GM18498 (cell line): ENCODE measurements at regions not wholly inside any gene's neighbourhood (a gene's known extent, or its start where the extent isn't known, plus 50 kb on each side); places are given as distances from the start of the nearest gene placed in this dataset.
"Not testable (repeated sequence)": the region's sequence is repeated elsewhere in the genome, so short reads cannot be mapped to it uniquely, and the experiment has no call there.

Experiments
- ATAC-seq: cut with Tn5 transposase; IDR thresholded peaks from one replicate; pipeline ENCODE4 v1.9.1; 2021; ENCODE audit warnings: mild to moderate bottlenecking, moderate library complexity; ENCODE audit not compliant: unreplicated experiment

GRCh38 chr5:104061707-104062106, 499.1 kb upstream of the NUDT12 start:
- no peak for ATAC-seq

DNA sequence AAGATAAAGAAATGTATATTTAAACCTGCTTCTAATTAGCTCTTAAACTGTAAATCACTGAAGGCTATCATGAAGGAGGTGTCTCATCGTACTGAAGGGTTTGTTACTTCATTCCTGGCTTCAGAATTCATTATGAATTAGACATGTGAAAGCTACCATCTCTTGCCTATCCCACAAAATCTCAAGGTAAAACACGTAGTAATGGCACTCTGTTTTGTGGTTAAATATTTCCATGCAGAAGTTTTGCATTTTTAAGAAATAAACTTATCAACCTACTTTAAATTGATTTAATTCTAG, 490.7 kb upstream of the NUDT12 start:
- ATAC-seq, result no peak

DNA sequence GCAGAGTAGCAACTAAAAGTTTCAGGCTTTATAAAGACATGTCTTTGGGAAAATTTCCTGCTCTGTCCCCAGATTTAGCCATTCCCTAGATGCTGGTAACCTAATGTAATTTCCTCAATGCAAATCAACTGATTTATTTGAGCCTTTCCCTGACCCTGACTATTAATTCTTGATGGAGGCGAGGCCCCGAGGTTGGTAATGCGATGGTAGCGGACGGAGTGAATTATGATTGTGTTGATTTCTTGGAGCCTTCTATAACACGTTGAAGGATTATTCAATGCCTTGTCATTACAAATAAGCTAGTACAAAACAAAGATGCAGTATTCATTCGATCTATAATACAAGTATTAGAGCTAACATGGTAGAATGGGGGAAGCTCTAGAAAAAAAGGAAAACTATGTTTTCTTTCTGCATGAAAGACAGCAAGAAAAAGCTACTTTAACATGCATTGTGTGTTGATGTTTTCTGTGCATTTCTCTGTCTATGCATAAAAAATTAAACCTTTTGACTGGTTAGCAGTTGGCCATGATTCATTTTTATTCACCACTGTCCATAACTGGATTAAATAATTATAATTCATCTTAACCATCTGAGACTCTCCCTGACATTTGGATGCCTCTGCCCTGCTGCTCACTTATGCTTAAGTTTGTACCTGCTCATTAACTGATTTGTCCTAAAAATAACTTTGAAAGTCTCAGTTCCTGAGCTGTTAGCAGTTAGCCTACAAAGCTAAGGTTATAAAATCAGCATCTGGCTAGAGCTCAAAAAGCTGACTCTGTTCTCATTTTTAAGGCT, 490.2 kb upstream of the NUDT12 start:
- no peak for ATAC-seq

DNA sequence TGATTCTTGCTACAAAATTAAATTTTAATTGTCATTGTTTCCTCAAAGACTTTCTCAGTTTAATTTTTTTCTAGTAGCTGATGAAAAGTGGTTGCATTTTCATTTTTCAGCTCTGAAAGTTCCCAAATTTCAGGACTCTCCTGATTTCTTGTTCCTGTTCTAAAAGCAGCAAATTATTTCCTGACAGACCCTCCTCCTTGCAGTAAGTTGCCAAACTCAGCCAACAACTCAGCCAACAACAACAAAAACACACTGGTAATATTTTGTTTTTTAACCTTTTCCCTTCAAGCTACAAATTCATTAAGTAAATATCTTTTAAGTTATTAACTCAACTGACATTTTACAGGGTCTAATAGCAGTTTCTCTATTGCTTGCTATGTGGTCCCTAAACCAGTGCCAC, 487.8 kb upstream of the NUDT12 start:
- ATAC-seq, result no peak

DNA sequence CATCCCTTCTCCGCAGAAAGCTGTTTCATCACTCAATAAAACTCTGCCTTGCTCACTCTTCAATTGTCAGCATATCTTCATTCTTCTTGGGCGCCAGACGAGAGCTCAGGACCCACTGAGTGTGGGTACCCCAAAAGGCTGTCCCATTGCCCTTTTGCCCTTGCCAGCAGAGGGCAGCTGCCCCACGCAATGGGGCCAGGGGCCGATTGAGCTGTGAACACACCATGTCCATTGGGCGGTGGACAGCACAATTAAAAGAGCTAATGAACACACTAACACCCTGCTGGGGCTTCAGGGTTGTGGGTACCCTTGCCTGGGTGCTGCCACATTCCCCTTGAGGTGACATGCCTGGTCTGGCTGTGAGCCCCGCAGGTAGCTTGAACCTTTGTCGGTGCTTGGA, 487.2 kb upstream of the NUDT12 start:
- no peak for ATAC-seq

GRCh38 chr5:104048231-104048630, 485.6 kb upstream of the NUDT12 start:
- ATAC-seq, result no peak

DNA sequence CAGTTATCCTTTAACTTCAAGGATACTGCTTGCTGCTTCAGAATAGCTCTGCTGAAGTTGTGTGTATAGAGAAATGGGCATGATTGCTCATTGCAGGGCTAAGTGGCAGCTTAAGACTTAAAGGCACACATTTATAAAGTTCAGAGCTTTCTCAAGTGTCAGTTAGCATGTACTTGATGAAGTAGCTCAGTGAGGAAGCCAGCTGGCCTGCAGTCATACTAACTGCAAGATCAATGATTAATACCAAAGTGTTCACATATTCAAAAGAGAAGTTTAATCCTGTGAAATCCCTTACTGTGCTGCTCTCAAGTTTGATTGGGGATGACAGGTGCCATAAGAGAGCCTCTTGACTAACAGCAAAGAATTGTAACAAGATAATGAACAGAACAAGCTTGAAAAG, 483.4 kb upstream of the NUDT12 start:
- no peak for ATAC-seq

GRCh38 chr5:104039871-104040270, 477.3 kb upstream of the NUDT12 start:
- ATAC-seq, result not testable (repeated sequence)

GRCh38 chr5:104037136-104037535, 474.5 kb upstream of the NUDT12 start:
- not testable (repeated sequence) for ATAC-seq

DNA sequence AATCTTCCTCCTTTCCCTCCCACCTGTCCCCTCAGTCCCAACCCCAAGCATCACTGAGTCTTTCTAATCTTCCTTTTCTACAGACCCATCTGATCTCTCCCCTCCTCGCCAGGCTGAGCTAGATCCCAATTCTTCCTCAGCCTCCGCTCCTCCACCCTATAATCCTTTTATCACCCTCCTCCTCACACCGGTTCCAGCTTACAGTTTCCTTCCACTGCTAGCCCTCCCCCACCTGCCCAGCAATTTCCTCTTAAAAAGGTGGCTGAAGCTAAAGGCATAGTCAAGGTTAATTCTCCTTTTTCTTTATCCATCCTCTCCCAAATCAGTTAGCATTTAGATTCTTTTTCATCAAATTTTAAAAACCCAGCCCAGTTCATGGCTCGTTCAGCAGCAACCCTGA, 470.6 kb upstream of the NUDT12 start:
- ATAC-seq, result not testable (repeated sequence)

- ATAC-seq, result no peak
Measured at GRCh38 chr5:104024538-104024937, 461.9 kb upstream of the NUDT12 start.

GRCh38 chr5:104023739-104024138, 461.1 kb upstream of the NUDT12 start:
- no peak for ATAC-seq

DNA sequence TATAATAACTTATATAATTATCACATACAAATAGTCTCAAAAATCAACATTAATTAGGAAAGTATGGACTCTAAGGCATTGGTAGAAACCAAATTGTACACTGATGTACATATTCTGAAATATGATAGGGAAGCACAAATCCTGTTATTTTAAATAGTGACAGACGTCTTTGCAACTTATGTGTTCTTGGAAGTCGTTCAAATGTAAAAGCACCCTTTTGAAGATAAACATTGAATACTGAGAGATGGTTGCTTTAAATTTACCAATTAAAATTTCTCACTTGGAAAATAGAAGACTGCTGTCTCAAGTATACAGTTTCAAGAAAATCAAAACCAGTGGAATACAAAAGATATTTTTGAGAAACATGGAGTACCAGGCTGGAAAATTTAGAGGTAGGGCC, 457.4 kb upstream of the NUDT12 start:
- ATAC-seq, result no peak

- no peak for ATAC-seq
Measured at GRCh38 chr5:104018299-104018698, 455.7 kb upstream of the NUDT12 start.

- ATAC-seq, result no peak
Measured at GRCh38 chr5:104016646-104017045, 454.1 kb upstream of the NUDT12 start.

DNA sequence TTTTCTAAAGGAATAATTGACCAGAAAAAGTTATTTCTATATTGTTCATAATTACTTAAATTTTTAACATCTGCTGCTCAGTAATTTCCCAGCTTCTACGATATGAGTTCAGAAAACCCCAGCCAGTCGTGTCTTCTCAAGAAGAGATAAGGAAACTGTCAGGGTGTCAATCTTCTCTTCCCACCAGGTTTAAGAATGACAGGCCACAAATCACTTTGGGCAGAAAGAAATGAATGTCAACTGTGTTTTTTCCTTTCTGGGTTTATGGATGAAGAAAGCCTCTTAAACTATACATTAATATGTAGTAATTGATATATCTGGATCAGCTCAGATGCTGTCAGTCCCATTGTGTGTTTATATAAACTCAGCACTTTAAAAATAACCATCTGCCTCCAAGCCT, 453.2 kb upstream of the NUDT12 start:
- no peak for ATAC-seq

DNA sequence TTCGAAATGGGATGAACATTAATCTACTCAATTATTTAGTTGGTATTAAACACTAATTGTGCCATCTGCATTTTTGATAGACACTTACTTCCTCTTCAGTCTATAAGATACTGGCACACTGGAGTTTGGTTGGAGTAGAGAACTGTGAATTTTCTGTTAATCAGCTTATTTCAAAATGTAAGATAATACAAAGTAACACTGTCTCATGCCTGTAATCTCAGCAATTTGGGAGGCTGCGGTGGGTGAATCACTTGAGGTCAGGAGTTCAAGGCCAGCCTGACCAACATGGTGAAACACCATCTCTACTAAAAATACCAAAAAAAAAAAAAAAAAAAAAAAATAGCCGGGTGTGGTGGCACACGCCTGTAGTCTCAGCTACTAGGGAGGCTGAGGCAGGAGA, 440.2 kb upstream of the NUDT12 start:
- not testable (repeated sequence) for ATAC-seq

- no peak for ATAC-seq
Measured at GRCh38 chr5:104001136-104001535, 438.5 kb upstream of the NUDT12 start.

DNA sequence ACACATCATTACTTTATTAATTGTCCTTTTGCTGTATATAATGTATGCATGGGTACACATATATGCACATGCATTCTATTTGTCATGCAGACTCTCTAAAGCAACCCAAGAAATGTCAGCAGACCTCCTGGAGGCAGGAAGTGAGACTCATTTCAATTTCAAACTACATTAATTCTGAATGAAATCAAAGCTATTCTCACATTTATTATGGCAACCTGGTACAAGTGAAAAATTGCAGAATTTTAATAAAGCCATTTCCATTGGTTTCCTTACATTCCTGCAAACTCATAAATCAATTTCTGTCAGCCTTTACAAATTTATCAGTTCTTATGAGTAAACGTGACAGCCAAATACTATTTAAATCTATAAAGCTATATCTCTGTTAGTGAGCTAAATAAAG, 430.4 kb upstream of the NUDT12 start:
- no peak for ATAC-seq

GRCh38 chr5:103990064-103990463, 427.5 kb upstream of the NUDT12 start:
- ATAC-seq, result no peak

DNA sequence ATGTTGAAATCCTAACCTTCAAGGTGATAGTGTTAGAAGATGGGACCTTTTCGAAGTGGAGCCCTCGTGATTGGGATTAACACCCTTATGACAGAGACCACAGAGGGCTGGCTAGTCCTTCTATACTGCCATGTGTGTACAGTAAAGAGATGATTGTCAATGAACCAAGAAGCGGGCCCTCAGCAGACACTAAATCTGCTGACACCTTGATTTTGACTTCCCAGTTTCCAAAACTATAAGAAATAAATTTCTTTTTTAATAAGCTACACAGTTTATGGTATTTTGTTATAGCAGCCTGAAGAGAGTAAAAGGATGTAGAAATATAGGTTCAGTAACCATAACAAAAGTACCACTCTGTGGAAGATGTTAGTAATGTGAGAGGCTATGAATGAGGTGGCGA, 419.0 kb upstream of the NUDT12 start:
- ATAC-seq, result no peak

DNA sequence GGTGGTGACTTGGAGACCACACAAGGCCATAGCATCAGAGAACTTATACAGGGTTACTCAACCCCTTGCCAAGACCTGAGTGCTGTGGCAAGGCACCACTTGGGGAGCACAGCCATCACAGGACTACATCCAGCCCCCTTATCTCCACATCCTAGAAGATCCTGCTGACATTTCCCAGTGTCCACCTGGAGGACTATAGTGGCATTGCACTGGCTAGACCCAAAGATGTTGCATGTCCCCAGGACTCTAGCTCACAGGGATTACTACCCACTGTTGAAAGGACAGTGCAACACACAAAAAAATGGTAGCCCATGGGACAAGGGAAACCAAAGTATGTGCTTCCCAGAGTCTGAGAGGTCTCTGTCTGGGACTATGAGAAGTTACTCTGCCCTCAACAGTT, 411.1 kb upstream of the NUDT12 start:
- ATAC-seq, result no peak

- ATAC-seq, result not testable (repeated sequence)
Measured at GRCh38 chr5:103966295-103966694, 403.7 kb upstream of the NUDT12 start.
